Left ventricle myocardium superior (tissue), 1 donor: ENCODE measurements at regions not wholly inside any gene's neighbourhood (a gene's known extent, or its start where the extent isn't known, plus 50 kb on each side); places are given as distances from the start of the nearest gene placed in this dataset.

ENCODE experiments used
- ATAC-seq: fragments of 200-7000 bp; cut with Tn5 transposase; one replicate; pipeline ENCODE4 v1.9.1; 2020; ENCODE audit warnings: mild to moderate bottlenecking, moderate library complexity
- DNase-seq: peaks from one replicate; pipeline ENCODE4 v3.0.0-alpha.2; 2020
- intact Hi-C: fragments of 100-400 bp; cut with micrococcal nuclease; formaldehyde crosslinking; loops from one replicate; pipeline ENCODE4 v1.11.0; 2022
- donor health status: DM: no; HTN: yes; CAD: no; lungs with severe emphysema.

GRCh38 chr18:53702480-53702879 lies 522.0 kb downstream of the MBD2 start:
- intact Hi-C loops: no loop called here
- ATAC-seq: no peak

GRCh38 chr18:53701697-53702096 lies 522.8 kb downstream of the MBD2 start:
- ATAC-seq (no peak), DNase-seq (no peak)
- intact Hi-C loops: no loop called here

More at GRCh38 chr18:53702480-53702879, 522.0 kb downstream of the MBD2 start:
- DNase-seq: no peak

GRCh38 chr18:53698907-53699306 lies 525.6 kb downstream of the MBD2 start:
- ATAC-seq (peak; percentile 77), DNase-seq (no peak)
- intact Hi-C loops: loop anchor here (2.0 kb wide), 1 partner anchor 420 kb away; no protein-coding TSS in a partner anchor

GRCh38 chr18:53689886-53690285 lies 534.6 kb downstream of the MBD2 start:
- intact Hi-C loops: no loop called here
- DNase-seq (no peak), ATAC-seq (no peak)

GRCh38 chr18:53686965-53687364 lies 537.5 kb downstream of the MBD2 start:
- DNase-seq (no peak), ATAC-seq (no peak)

GRCh38 chr18:53682796-53683195 lies 541.7 kb downstream of the MBD2 start:
- ATAC-seq: no peak
- intact Hi-C loops: no loop called here

More at GRCh38 chr18:53686965-53687364, 537.5 kb downstream of the MBD2 start:
- intact Hi-C loops: no loop called here

GRCh38 chr18:53677480-53677879 lies 547.0 kb downstream of the MBD2 start:
- no peak for ATAC-seq
- intact Hi-C loops: no loop called here

More at GRCh38 chr18:53682796-53683195, 541.7 kb downstream of the MBD2 start:
- DNase-seq: no peak

GRCh38 chr18:53665701-53666100 lies 558.8 kb downstream of the MBD2 start:
- ATAC-seq (no peak), DNase-seq (no peak)
- intact Hi-C loops: no loop called here

More at GRCh38 chr18:53677480-53677879, 547.0 kb downstream of the MBD2 start:
- DNase-seq: no peak

GRCh38 chr18:53664575-53664974 lies 559.9 kb downstream of the MBD2 start:
- intact Hi-C loops: no loop called here
- ATAC-seq (no peak), DNase-seq (no peak)

- intact Hi-C loops: no loop called here
- ATAC-seq: no peak
- DNase-seq: no peak
Measured at GRCh38 chr18:53660306-53660705, 564.2 kb downstream of the MBD2 start.

- DNase-seq (no peak), ATAC-seq (no peak)
- intact Hi-C loops: no loop called here
Measured at GRCh38 chr18:53657257-53657656, 567.2 kb downstream of the MBD2 start.

GRCh38 chr18:53649621-53650020 lies 574.8 kb downstream of the MBD2 start:
- intact Hi-C loops: no loop called here
- ATAC-seq: no peak
- no peak for DNase-seq

GRCh38 chr18:53644799-53645471 lies 579.5 kb downstream of the MBD2 start:
- intact Hi-C loops: no loop called here
- DNase-seq (no peak), ATAC-seq (peak; percentile 61)

GRCh38 chr18:53639687-53640086 lies 584.8 kb downstream of the MBD2 start:
- intact Hi-C loops: no loop called here
- ATAC-seq (peak; percentile 100), DNase-seq (peak; percentile 56)

GRCh38 chr18:53629337-53629736 lies 595.1 kb downstream of the MBD2 start:
- ATAC-seq: no peak
- no peak for DNase-seq
- intact Hi-C loops: no loop called here

GRCh38 chr18:53625997-53626599 lies 598.4 kb downstream of the MBD2 start:
- intact Hi-C loops: no loop called here

GRCh38 chr18:53610957-53611356 lies 613.5 kb downstream of the MBD2 start:
- DNase-seq (no peak), ATAC-seq (no peak)
- intact Hi-C loops: no loop called here

More at GRCh38 chr18:53625997-53626599, 598.4 kb downstream of the MBD2 start:
- no peak for DNase-seq
- no peak for ATAC-seq

GRCh38 chr18:53606792-53607191 lies 617.7 kb downstream of the MBD2 start:
- ATAC-seq (no peak), DNase-seq (no peak)
- intact Hi-C loops: no loop called here

- ATAC-seq (no peak), DNase-seq (no peak)
- intact Hi-C loops: no loop called here
Measured at GRCh38 chr18:53605198-53605597, 619.3 kb downstream of the MBD2 start.

GRCh38 chr18:53603276-53603675 lies 621.2 kb downstream of the MBD2 start:
- ATAC-seq (no peak), DNase-seq (no peak)
- intact Hi-C loops: no loop called here

- DNase-seq: no peak
- intact Hi-C loops: no loop called here
- no peak for ATAC-seq
Measured at GRCh38 chr18:53601344-53601743, 623.1 kb downstream of the MBD2 start.
